ENCODE measurements at regions not wholly inside any gene's neighbourhood (a gene's known extent, or its start where the extent isn't known, plus 50 kb on each side); places are given as distances from the start of the nearest gene placed in this dataset.

- no peaks in the 10 kb centered on the region for H3K4me1 Mint-ChIP-seq (ENCODE audit: low read depth, unreplicated experiment)
- Histone ChIP-seq H3K9me3 (no peaks in the 10 kb centered on the region), H3K27me3 (replicated peaks; ENCODE audit: control insufficient read depth, insufficient read depth, low read length) (no peaks in the 10 kb centered on the region), H3K4me1 (no peaks in the 10 kb centered on the region), H3K36me3 (ENCODE audit: control insufficient read depth, insufficient read depth, low read length) (no peaks in the 10 kb centered on the region), H3K4me3 (ENCODE audit: low read depth, low read length) (no peak overlapping the region)
- intact Hi-C loops (cut with micrococcal nuclease; ENCODE audit: unreplicated experiment) = no loop called here
- DNase-seq = no peak
- no peaks in the 10 kb centered on the region for H3K9me3 Mint-ChIP-seq (ENCODE audit: unreplicated experiment)
- no peak for TF ChIP-seq CTCF (IDR thresholded peaks at IDR 0.05; ENCODE audit: insufficient read depth in 1 of 2, low read depth in 1 of 2, low read length in 1 of 2, severe bottlenecking in 1 of 2, unreplicated experiment in 1 of 2)
- BruUV-seq (replicated peaks) = no TSS peak
- ChIA-PET POLR2A (no interaction called here), CTCF (no interaction called here)
- no peaks in the 10 kb centered on the region for H3K36me3 Mint-ChIP-seq (ENCODE audit: insufficient read depth, unreplicated experiment)
- H3K27ac Mint-ChIP-seq (ENCODE audit: unreplicated experiment) = no peak overlapping the region
- no peak overlapping the region for H3K4me3 Mint-ChIP-seq (ENCODE audit: unreplicated experiment)
- no peaks in the 10 kb centered on the region for H3K27me3 Mint-ChIP-seq (ENCODE audit: insufficient read depth, unreplicated experiment)
These were observed 2576.8 kb downstream of the PCDH7 start for GRCh38 chr4:33296876-33297455.

GRCh38 chr4:33302321-33302720 is 2582.2 kb downstream of the PCDH7 start:
- DNase-seq = no peak

GRCh38 chr4:33306131-33306530 is 2586.0 kb downstream of the PCDH7 start:
- Histone ChIP-seq H3K4me3 (ENCODE audit: low read depth, low read length) (no peak overlapping the region), H3K27me3 (replicated peaks; ENCODE audit: control insufficient read depth, insufficient read depth, low read length) (no peaks in the 10 kb centered on the region), H3K9me3 (no peaks in the 10 kb centered on the region), H3K36me3 (ENCODE audit: control insufficient read depth, insufficient read depth, low read length) (no peaks in the 10 kb centered on the region), H3K4me1 (no peaks in the 10 kb centered on the region)
- H3K27me3 Mint-ChIP-seq (ENCODE audit: insufficient read depth, unreplicated experiment) = peaks cover 3% of the 10 kb centered on the region
- H3K36me3 Mint-ChIP-seq (ENCODE audit: insufficient read depth, unreplicated experiment) = no peaks in the 10 kb centered on the region
- intact Hi-C loops (cut with micrococcal nuclease; ENCODE audit: unreplicated experiment) = no loop called here
- ChIA-PET POLR2A (no interaction called here), CTCF (no interaction called here)
- BruUV-seq (replicated peaks) = no TSS peak
- TF ChIP-seq CTCF (IDR thresholded peaks at IDR 0.05; ENCODE audit: insufficient read depth in 1 of 2, low read depth in 1 of 2, low read length in 1 of 2, severe bottlenecking in 1 of 2, unreplicated experiment in 1 of 2) = no peak
- H3K9me3 Mint-ChIP-seq (ENCODE audit: unreplicated experiment) = no peaks in the 10 kb centered on the region
- H3K27ac Mint-ChIP-seq (ENCODE audit: unreplicated experiment) = no peak overlapping the region
- DNase-seq = no peak
- no peaks in the 10 kb centered on the region for H3K4me1 Mint-ChIP-seq (ENCODE audit: low read depth, unreplicated experiment)
- H3K4me3 Mint-ChIP-seq (ENCODE audit: unreplicated experiment) = no peak overlapping the region

More at GRCh38 chr4:33302321-33302720, 2582.2 kb downstream of the PCDH7 start:
- Histone ChIP-seq H3K36me3 (ENCODE audit: control insufficient read depth, insufficient read depth, low read length) (no peaks in the 10 kb centered on the region), H3K4me3 (ENCODE audit: low read depth, low read length) (no peak overlapping the region), H3K9me3 (no peaks in the 10 kb centered on the region), H3K4me1 (no peaks in the 10 kb centered on the region), H3K27me3 (replicated peaks; ENCODE audit: control insufficient read depth, insufficient read depth, low read length) (no peaks in the 10 kb centered on the region)
- BruUV-seq (replicated peaks) = no TSS peak
- H3K4me1 Mint-ChIP-seq (ENCODE audit: low read depth, unreplicated experiment) = no peaks in the 10 kb centered on the region
- no peak for TF ChIP-seq CTCF (IDR thresholded peaks at IDR 0.05; ENCODE audit: insufficient read depth in 1 of 2, low read depth in 1 of 2, low read length in 1 of 2, severe bottlenecking in 1 of 2, unreplicated experiment in 1 of 2)
- no peaks in the 10 kb centered on the region for H3K36me3 Mint-ChIP-seq (ENCODE audit: insufficient read depth, unreplicated experiment)
- POLR2A ChIA-PET = no interaction called here
- intact Hi-C loops (cut with micrococcal nuclease; ENCODE audit: unreplicated experiment) = no loop called here
- CTCF ChIA-PET = no interaction called here
- no peak overlapping the region for H3K4me3 Mint-ChIP-seq (ENCODE audit: unreplicated experiment)
- peaks cover 3% of the 10 kb centered on the region for H3K27me3 Mint-ChIP-seq (ENCODE audit: insufficient read depth, unreplicated experiment)
- H3K27ac Mint-ChIP-seq (ENCODE audit: unreplicated experiment) = no peak overlapping the region
- H3K9me3 Mint-ChIP-seq (ENCODE audit: unreplicated experiment) = no peaks in the 10 kb centered on the region

Measured in Caco-2 (cell line).